B cell (primary cell): ENCODE measurements at regions not wholly inside any gene's neighbourhood (a gene's known extent, or its start where the extent isn't known, plus 50 kb on each side); places are given as distances from the start of the nearest gene placed in this dataset.

Experiments
- ATAC-seq: fragments of 200-7000 bp; cut with Tn5 transposase; one replicate; pipeline ENCODE4 v1.10.0; 2021; ENCODE audit warnings: low read depth, mild to moderate bottlenecking, moderate number of reproducible peaks, moderate library complexity
- CTCF ChIA-PET: fragments of 350-600 bp; sonication (Branson Sonifier 250); formaldehyde crosslinking; loops from one replicate; lab custom pipeline; 2021; ENCODE audit warnings: antibody characterized with exemption, inconsistent platforms; lab: Charles Lee
- POLR2A ChIA-PET: fragments of 350-600 bp; sonication (Branson Sonifier 250); formaldehyde crosslinking; loops from one replicate; lab custom pipeline; 2021; ENCODE audit warnings: antibody characterized with exemption; lab: Charles Lee
- DNase-seq: peaks from one replicate; pipeline ENCODE4 v3.0.0; 2013
- H2AFZ ChIP-seq: 2 replicates; pipeline ENCODE4 v1.6.1; 2012; ENCODE audit warnings: mild to moderate bottlenecking, low read depth, low read length; ENCODE audit not compliant: insufficient read depth, poor library complexity, severe bottlenecking
- H3K27ac ChIP-seq, 2 donors: 1 replicate in 1 of 2; 2 replicates in 1 of 2; pipeline ENCODE4 v1.5.1; 2012 to 2013; ENCODE audit warnings: low read length in 2 of 2, mild to moderate bottlenecking in 2 of 2, moderate library complexity in 1 of 2
- H3K27me3 ChIP-seq, 4 experiments: fragments of 200-600 bp in 1 of 4; sonication (generic) in 1 of 4; replicated peaks in 1 of 4; 1 replicate in 2 of 4; 2 replicates in 2 of 4; pipeline versions ENCODE4 v1.6.1 to v1.7.0; 2013 to 2016; ENCODE audit warnings: low read length in 3 of 4, mild to moderate bottlenecking in 2 of 4, mixed read lengths in 1 of 4, moderate library complexity in 1 of 4; ENCODE audit not compliant: insufficient read depth in 4 of 4, control insufficient read depth in 3 of 4; ENCODE audit errors: control extremely low read depth in 1 of 4
- H3K36me3 ChIP-seq, 2 experiments: replicated peaks in 1 of 2; 1 replicate in 1 of 2; 2 replicates in 1 of 2; pipeline versions ENCODE4 v1.6.1 to v1.7.1; 2013; ENCODE audit warnings: low read length in 1 of 2; ENCODE audit not compliant: insufficient read depth in 2 of 2, control insufficient read depth in 1 of 2; ENCODE audit errors: control extremely low read depth in 1 of 2, extremely low read depth in 1 of 2
- H3K4me1 ChIP-seq, 2 donors: fragments of 200-600 bp in 1 of 2; sonication (generic) in 1 of 2; 1 replicate in 1 of 2; 2 replicates in 1 of 2; pipeline versions ENCODE4 v1.5.1 to v1.6.1; 2013 to 2017; ENCODE audit warnings: low read length in 2 of 2; ENCODE audit not compliant: control insufficient read depth in 2 of 2, insufficient read depth in 2 of 2
- H3K4me2 ChIP-seq: replicated peaks from 2 replicates; pipeline ENCODE3; 2012; ENCODE audit warnings: mild to moderate bottlenecking, low read depth, low read length; ENCODE audit not compliant: poor library complexity, severe bottlenecking
- H3K4me3 ChIP-seq, 5 experiments: fragments of 200-600 bp in 1 of 5; sonication (generic) in 1 of 5; 1 replicate in 3 of 5; 2 replicates in 2 of 5; pipeline versions ENCODE4 v1.5.1 to v1.7.0; 2011 to 2016; ENCODE audit warnings: low read length in 4 of 5, mild to moderate bottlenecking in 4 of 5, low read depth in 2 of 5, control low read depth in 1 of 5, moderate library complexity in 1 of 5; ENCODE audit not compliant: insufficient read depth in 1 of 5; ENCODE audit errors: control extremely low read depth in 1 of 5, extremely low read depth in 1 of 5
- H3K79me2 ChIP-seq: fragments of 200-600 bp; sonication (generic); one replicate; pipeline ENCODE4 v1.6.0; 2016; ENCODE audit warnings: low read length; ENCODE audit not compliant: control insufficient read depth, insufficient read depth
- H3K9ac ChIP-seq: fragments of 200-600 bp; sonication (generic); 2 replicates; pipeline ENCODE4 v1.6.1; 2017; ENCODE audit warnings: mild to moderate bottlenecking, low read length, moderate library complexity
- H3K9me3 ChIP-seq, 3 donors: one replicate each; pipeline versions ENCODE4 v1.6.1 to v1.7.1; 2013; ENCODE audit warnings: low read length in 2 of 3; ENCODE audit not compliant: control insufficient read depth in 2 of 3, insufficient read depth in 1 of 3; ENCODE audit errors: control extremely low read depth in 1 of 3
- H4K20me1 ChIP-seq: 2 replicates; pipeline ENCODE4 v1.6.0; 2012; ENCODE audit warnings: mild to moderate bottlenecking, low read length; ENCODE audit not compliant: insufficient read depth, control insufficient read depth, poor library complexity, severe bottlenecking
- H3K27ac Mint-ChIP-seq: one replicate; pipeline ENCODE4 v1.8.0; 2021; ENCODE audit warnings: mixed read lengths
- H3K27me3 Mint-ChIP-seq: one replicate; pipeline ENCODE4 v1.8.0; 2021; ENCODE audit warnings: mixed read lengths
- H3K4me1 Mint-ChIP-seq: one replicate; pipeline ENCODE4 v1.8.0; 2021; ENCODE audit warnings: mixed read lengths
- H3K4me3 Mint-ChIP-seq: one replicate; pipeline ENCODE4 v1.8.0; 2021; ENCODE audit warnings: mixed read lengths
- H3K9me3 Mint-ChIP-seq: one replicate; pipeline ENCODE4 v1.8.0; 2022; ENCODE audit warnings: mixed read lengths; ENCODE audit not compliant: insufficient read depth
- EZH2 ChIP-seq: IDR thresholded peaks from 2 replicates; pipeline ENCODE4 v1.6.1; 2012; ENCODE audit warnings: borderline replicate concordance, low read depth, mild to moderate bottlenecking, moderate library complexity, low read length; ENCODE audit not compliant: insufficient read depth, poor library complexity, severe bottlenecking
- WGBS: methylation state at CpG from one replicate; pipeline ENCODE4 v1.1.5; 2013; ENCODE audit warnings: missing lambda C conversion rate; ENCODE audit not compliant: insufficient coverage; 5-methylcytosine and 5-hydroxymethylcytosine counted together
- intact Hi-C: fragments of 100-400 bp; cut with micrococcal nuclease; formaldehyde crosslinking; loops from one replicate; pipeline ENCODE4 v1.10.0; 2022
- TF ChIP-seq, protein P1 (sequence below): fragments of 200-600 bp; IDR thresholded peaks from one replicate; pipeline ENCODE4 v1.8.0; 2022; ENCODE audit warnings: antibody characterized with exemption, mild to moderate bottlenecking

DNA sequence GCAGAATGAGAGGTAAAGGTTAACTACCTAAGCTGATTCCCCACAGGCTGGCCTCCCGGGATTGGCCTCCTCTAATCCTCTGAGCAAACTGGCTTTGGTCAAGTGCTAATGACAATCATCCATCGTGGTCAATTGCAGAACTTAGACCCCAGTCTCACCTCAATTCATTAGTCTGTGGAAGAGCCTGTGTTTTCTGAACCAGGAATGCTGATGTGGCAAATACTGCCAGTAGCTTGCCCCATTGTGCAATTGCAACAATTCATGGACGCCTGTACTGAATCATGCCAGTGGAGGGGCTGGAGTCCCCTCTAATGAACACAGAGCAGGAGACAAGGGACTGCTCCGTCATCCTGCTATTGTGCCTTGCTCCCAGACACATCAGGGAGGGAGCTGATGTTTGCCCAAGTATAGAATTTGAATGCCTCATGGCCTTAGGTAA, 1256.5 kb downstream of the EFNB2 start:
- H3K27ac Mint-ChIP-seq: no peak overlapping the region
- H3K27me3 Mint-ChIP-seq: no peaks in the 10 kb centered on the region
- ChIA-PET POLR2A (no interaction called here), CTCF (no interaction called here)
- no peak overlapping the region for H3K4me2 ChIP-seq
- no peak overlapping the region for H3K4me3 ChIP-seq
- DNase-seq (no peak), ATAC-seq (no peak)
- H3K36me3 ChIP-seq: no peaks in the 10 kb centered on the region
- WGBS: 91% methylated on average over 4 of the region's 4 CpGs
- no peak overlapping the region for H3K4me3 Mint-ChIP-seq
- H3K4me1 Mint-ChIP-seq: no peaks in the 10 kb centered on the region
- H3K4me1 ChIP-seq: no peaks in the 10 kb centered on the region
- H3K27ac ChIP-seq: no peak overlapping the region
- intact Hi-C loops: no loop called here
- H3K27me3 ChIP-seq: no peaks in the 10 kb centered on the region
- no peaks in the 10 kb centered on the region for H3K9me3 Mint-ChIP-seq
- TF ChIP-seq, protein P1, sequence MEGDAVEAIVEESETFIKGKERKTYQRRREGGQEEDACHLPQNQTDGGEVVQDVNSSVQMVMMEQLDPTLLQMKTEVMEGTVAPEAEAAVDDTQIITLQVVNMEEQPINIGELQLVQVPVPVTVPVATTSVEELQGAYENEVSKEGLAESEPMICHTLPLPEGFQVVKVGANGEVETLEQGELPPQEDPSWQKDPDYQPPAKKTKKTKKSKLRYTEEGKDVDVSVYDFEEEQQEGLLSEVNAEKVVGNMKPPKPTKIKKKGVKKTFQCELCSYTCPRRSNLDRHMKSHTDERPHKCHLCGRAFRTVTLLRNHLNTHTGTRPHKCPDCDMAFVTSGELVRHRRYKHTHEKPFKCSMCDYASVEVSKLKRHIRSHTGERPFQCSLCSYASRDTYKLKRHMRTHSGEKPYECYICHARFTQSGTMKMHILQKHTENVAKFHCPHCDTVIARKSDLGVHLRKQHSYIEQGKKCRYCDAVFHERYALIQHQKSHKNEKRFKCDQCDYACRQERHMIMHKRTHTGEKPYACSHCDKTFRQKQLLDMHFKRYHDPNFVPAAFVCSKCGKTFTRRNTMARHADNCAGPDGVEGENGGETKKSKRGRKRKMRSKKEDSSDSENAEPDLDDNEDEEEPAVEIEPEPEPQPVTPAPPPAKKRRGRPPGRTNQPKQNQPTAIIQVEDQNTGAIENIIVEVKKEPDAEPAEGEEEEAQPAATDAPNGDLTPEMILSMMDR: no peak
- no peak for TF ChIP-seq EZH2
- no peaks in the 10 kb centered on the region for H3K79me2 ChIP-seq
- H3K9ac ChIP-seq: no peak overlapping the region
- H4K20me1 ChIP-seq: no peaks in the 10 kb centered on the region
- H3K9me3 ChIP-seq: no peaks in the 10 kb centered on the region
- H2AFZ ChIP-seq: no peak overlapping the region

DNA sequence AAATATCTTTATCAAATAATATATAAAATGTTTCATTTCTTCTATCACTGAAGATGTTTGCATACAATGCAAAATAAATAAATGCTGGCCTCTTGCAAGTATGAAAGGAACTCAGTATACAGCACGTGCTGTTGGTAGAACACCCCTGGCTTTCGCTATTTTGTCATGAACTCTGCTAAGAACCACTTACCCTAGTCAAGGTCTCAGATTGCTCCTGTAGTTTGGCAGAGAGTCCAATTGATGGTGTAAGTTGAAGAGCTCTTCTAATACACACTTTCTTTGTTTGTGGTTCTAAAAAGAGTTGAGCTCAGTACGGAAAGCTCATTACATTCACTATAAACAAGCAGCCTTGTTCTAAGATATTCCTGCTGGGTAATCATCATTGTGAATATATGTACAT, 1258.9 kb downstream of the EFNB2 start:
- POLR2A ChIA-PET: no interaction called here
- 80% methylated on average over 1 of the region's 3 CpGs for WGBS
- no peaks in the 10 kb centered on the region for H3K36me3 ChIP-seq
- no peaks in the 10 kb centered on the region for H3K27me3 ChIP-seq
- intact Hi-C loops: no loop called here
- no peak for DNase-seq
- Mint-ChIP-seq H3K4me1 (no peaks in the 10 kb centered on the region), H3K4me3 (no peak overlapping the region), H3K27me3 (no peaks in the 10 kb centered on the region), H3K27ac (no peak overlapping the region), H3K9me3 (no peaks in the 10 kb centered on the region)
- H2AFZ ChIP-seq: no peak overlapping the region
- no peak for ATAC-seq
- CTCF ChIA-PET: no interaction called here
- H3K27ac ChIP-seq: no peak overlapping the region
- H3K4me2 ChIP-seq: no peak overlapping the region
- H3K79me2 ChIP-seq: no peaks in the 10 kb centered on the region
- H3K9ac ChIP-seq: no peak overlapping the region
- TF ChIP-seq, protein P1: no peak
- TF ChIP-seq EZH2: no peak
- peaks cover 0 to 10% (median 0%) of the 10 kb centered on the region in 3 donors for H3K9me3 ChIP-seq
- H4K20me1 ChIP-seq: no peaks in the 10 kb centered on the region
- no peaks in the 10 kb centered on the region for H3K4me1 ChIP-seq
- H3K4me3 ChIP-seq: no peak overlapping the region
